Tibial nerve (tissue), 4 donors: ENCODE measurements at regions not wholly inside any gene's neighbourhood (a gene's known extent, or its start where the extent isn't known, plus 50 kb on each side); places are given as distances from the start of the nearest gene placed in this dataset.

ENCODE experiments used
- DNase-seq, 2 donors: peaks; one replicate each; pipeline ENCODE4 v3.0.0-alpha.2; 2019; ENCODE audit warnings: low spot score in 2 of 2
- H3K27ac ChIP-seq, 4 donors: fragments of 200-600 bp; sonication (generic) in 3 of 4; one replicate each; pipeline ENCODE4 v1.5.1; 2017 to 2019; ENCODE audit warnings: mild to moderate bottlenecking in 1 of 4
- H3K27me3 ChIP-seq, 2 donors: fragments of 200-600 bp; sonication (generic) in 1 of 2; one replicate each; pipeline versions ENCODE4 v1.5.1 to v1.6.0; 2017 to 2019
- H3K36me3 ChIP-seq, 3 donors: fragments of 200-600 bp; sonication (generic); one replicate each; pipeline ENCODE4 v1.5.1; 2018 to 2019
- H3K4me1 ChIP-seq, 4 donors: fragments of 200-600 bp; sonication (generic) in 3 of 4; one replicate each; pipeline ENCODE4 v1.5.1; 2017 to 2019
- H3K4me3 ChIP-seq, 4 donors: fragments of 200-600 bp; sonication (generic) in 3 of 4; one replicate each; pipeline ENCODE4 v1.5.1; 2017 to 2019; ENCODE audit warnings: mild to moderate bottlenecking in 1 of 4, moderate library complexity in 1 of 4
- H3K9me3 ChIP-seq, 4 donors: fragments of 200-600 bp; sonication (generic) in 3 of 4; one replicate each; pipeline ENCODE4 v1.5.1; 2017 to 2019
- CTCF ChIP-seq, 5 experiments: fragments of 200-600 bp in 3 of 5; fragments of 450-650 bp in 2 of 5; sonication (generic) in 3 of 5; IDR thresholded peaks; one replicate each; pipeline ENCODE4 v1.5.1; 2016 to 2019; ENCODE audit warnings: antibody characterized with exemption in 5 of 5, mild to moderate bottlenecking in 3 of 5, moderate library complexity in 2 of 5
- EP300 ChIP-seq, 2 donors: sonication (generic); formaldehyde crosslinking; IDR thresholded peaks; one replicate each; pipeline ENCODE4 v1.6.1; 2017; ENCODE audit warnings: antibody characterized with exemption in 2 of 2, mild to moderate bottlenecking in 1 of 2
- POLR2A ChIP-seq, 2 donors: fragments of 450-650 bp; IDR thresholded peaks; one replicate each; pipeline ENCODE4 v1.6.1; 2017; ENCODE audit warnings: antibody characterized with exemption in 2 of 2, mild to moderate bottlenecking in 2 of 2, moderate library complexity in 2 of 2
- WGBS, 2 donors: methylation state at CpG; one replicate each; pipeline ENCODE4 v1.1.5; 2018; 5-methylcytosine and 5-hydroxymethylcytosine counted together

GRCh38 chr6:115004982-115005381 is 662.2 kb upstream of the HS3ST5 start:
- WGBS, 2 donors, result 29 to 30% methylated on average over 4 of the region's 4 CpGs
- H3K36me3 ChIP-seq, result no peaks in the 10 kb centered on the region
- no peak for DNase-seq
- TF ChIP-seq POLR2A (IDR thresholded peaks at IDR 0.05), result no peak
- TF ChIP-seq CTCF (IDR thresholded peaks at IDR 0.05), result no peak
- TF ChIP-seq EP300 (IDR thresholded peaks at IDR 0.05), result no peak
- no peaks in the 10 kb centered on the region for H3K4me1 ChIP-seq
- no peaks in the 10 kb centered on the region for H3K27me3 ChIP-seq
- no peak overlapping the region for H3K27ac ChIP-seq
- H3K4me3 ChIP-seq, result no peak overlapping the region
- no peaks in the 10 kb centered on the region for H3K9me3 ChIP-seq

- Histone ChIP-seq H3K36me3 (no peaks in the 10 kb centered on the region), H3K9me3 (no peaks in the 10 kb centered on the region), H3K4me1 (no peaks in the 10 kb centered on the region), H3K27ac (no peak overlapping the region), H3K4me3 (no peak overlapping the region), H3K27me3 (no peaks in the 10 kb centered on the region)
- TF ChIP-seq POLR2A (IDR thresholded peaks at IDR 0.05) (no peak), CTCF (IDR thresholded peaks at IDR 0.05) (no peak), EP300 (IDR thresholded peaks at IDR 0.05) (no peak)
- no peak for DNase-seq
- WGBS, 2 donors, result 57 to 73% methylated on average over 1 of the region's 1 CpG
Measured at GRCh38 chr6:115004204-115004603, 661.4 kb upstream of the HS3ST5 start.

GRCh38 chr6:115001731-115002350 is 659.0 kb upstream of the HS3ST5 start:
- 87 to 89% methylated on average over 8 of the region's 8 CpGs for WGBS, 2 donors
- no peak overlapping the region for H3K4me3 ChIP-seq
- no peak for TF ChIP-seq CTCF (IDR thresholded peaks at IDR 0.05)
- TF ChIP-seq EP300 (IDR thresholded peaks at IDR 0.05), result no peak
- no peak for TF ChIP-seq POLR2A (IDR thresholded peaks at IDR 0.05)
- H3K4me1 ChIP-seq, result no peaks in the 10 kb centered on the region
- no peaks in the 10 kb centered on the region for H3K36me3 ChIP-seq
- no peak overlapping the region for H3K27ac ChIP-seq
- H3K27me3 ChIP-seq, result no peaks in the 10 kb centered on the region
- no peaks in the 10 kb centered on the region for H3K9me3 ChIP-seq
- DNase-seq, result no peak

GRCh38 chr6:115000736-115001135 is 657.9 kb upstream of the HS3ST5 start:
- Histone ChIP-seq H3K9me3 (no peaks in the 10 kb centered on the region), H3K4me1 (no peaks in the 10 kb centered on the region), H3K27me3 (no peaks in the 10 kb centered on the region), H3K4me3 (no peak overlapping the region), H3K36me3 (no peaks in the 10 kb centered on the region), H3K27ac (no peak overlapping the region)
- TF ChIP-seq EP300 (IDR thresholded peaks at IDR 0.05) (no peak), CTCF (IDR thresholded peaks at IDR 0.05) (no peak), POLR2A (IDR thresholded peaks at IDR 0.05) (no peak)
- DNase-seq, result no peak
- 73 to 75% methylated on average over 3 to 4 of the region's 4 CpGs for WGBS, 2 donors

- 87 to 96% methylated on average over 8 of the region's 8 CpGs for WGBS, 2 donors
- no peak for DNase-seq
- no peak overlapping the region for H3K4me3 ChIP-seq
- no peaks in the 10 kb centered on the region for H3K27me3 ChIP-seq
- H3K27ac ChIP-seq, result no peak overlapping the region
- H3K4me1 ChIP-seq, result no peaks in the 10 kb centered on the region
- H3K9me3 ChIP-seq, result no peaks in the 10 kb centered on the region
- H3K36me3 ChIP-seq, result no peaks in the 10 kb centered on the region
- TF ChIP-seq CTCF (IDR thresholded peaks at IDR 0.05) (no peak), EP300 (IDR thresholded peaks at IDR 0.05) (no peak), POLR2A (IDR thresholded peaks at IDR 0.05) (no peak)
Measured at GRCh38 chr6:114998492-114998891, 655.7 kb upstream of the HS3ST5 start.
